ENCODE measurements at regions not wholly inside any gene's neighbourhood (a gene's known extent, or its start where the extent isn't known, plus 50 kb on each side); places are given as distances from the start of the nearest gene placed in this dataset.
"Not testable (repeated sequence)": the region's sequence is repeated elsewhere in the genome, so short reads cannot be mapped to it uniquely, and the experiment has no call there.

- TF ChIP-seq CTCF (IDR thresholded peaks at IDR 0.05; ENCODE audit: insufficient read depth, low read length, poor library complexity, severe bottlenecking); EZH2phosphoT487 (conservative IDR thresholded peaks at IDR 0.05; ENCODE audit: low read length): not testable (repeated sequence)
These were observed 64.0 kb upstream of the SSTR4 start for GRCh38 chr20:22971077-22971476.

Measured in SU-DHL-6 (cell line).